HepG2 (cell line): ENCODE measurements at regions not wholly inside any gene's neighbourhood (a gene's known extent, or its start where the extent isn't known, plus 50 kb on each side); places are given as distances from the start of the nearest gene placed in this dataset.

Experiments used
- ATAC-seq: fragments of 200-7000 bp; cut with Tn5 transposase; 3 replicates; pipeline ENCODE4 v1.9.1; 2020; ENCODE audit warnings: mild to moderate bottlenecking, moderate library complexity
- BruUV-seq: library from RNA; stranded (reverse); fragments of 400-500 nt; replicated peaks from 2 replicates; lab custom pipeline; 2021; lab: Mats Ljungman, UMichigan
- CTCF ChIA-PET: fragments of 300-600 bp; formaldehyde crosslinking; extraction: SDS; loops from one replicate; lab custom pipeline; 2021; ENCODE audit warnings: low total read pairs, inconsistent platforms, low intra/inter-chr PET ratio; lab: Yijun Ruan, JAX
- POLR2A ChIA-PET: fragments of 350-600 bp; sonication (Branson Sonifier 250); formaldehyde crosslinking; loops from one replicate; lab custom pipeline; 2020; ENCODE audit warnings: antibody characterized with exemption, inconsistent platforms; lab: Yijun Ruan, JAX
- DNase-seq: peaks from one replicate; pipeline ENCODE4 v3.0.0-alpha.2; 2015; ENCODE audit warnings: low spot score
- FAIRE-seq: peaks from 3 replicates; lab custom pipeline; 2011; peaks lifted over from hg19 to GRCh38; lab: Jason Lieb, UNC
- H2AFZ ChIP-seq: one replicate; pipeline ENCODE4 v1.6.1; 2011; ENCODE audit warnings: low read length, inconsistent platforms
- H3K27ac ChIP-seq: fragments of 300-600 bp; 3 replicates; pipeline ENCODE4 v1.8.0; 2011; ENCODE audit warnings: mixed run types, mild to moderate bottlenecking, mixed read lengths, low read length, inconsistent platforms; ENCODE audit not compliant: insufficient read depth; ENCODE audit errors: extremely low read length
- H3K27me3 ChIP-seq, 2 experiments: fragments of 200-600 bp in 1 of 2; 2 replicates in 1 of 2; 3 replicates in 1 of 2; pipeline versions ENCODE4 v1.6.0 to v1.8.0; 2011; ENCODE audit warnings: low read length in 2 of 2, mild to moderate bottlenecking in 2 of 2, moderate library complexity in 2 of 2, inconsistent platforms in 1 of 2; ENCODE audit not compliant: insufficient read depth in 2 of 2, control insufficient read depth in 1 of 2
- H3K36me3 ChIP-seq, 2 experiments: fragments of 200-600 bp in 1 of 2; replicated peaks in 1 of 2; 2 replicates in 1 of 2; 3 replicates in 1 of 2; pipeline versions ENCODE4 v1.5.1 to v1.8.0; 2011; ENCODE audit warnings: low read length in 2 of 2, inconsistent platforms in 1 of 2; ENCODE audit not compliant: insufficient read depth in 2 of 2, control insufficient read depth in 1 of 2
- H3K4me1 ChIP-seq: 2 replicates; pipeline ENCODE4 v1.5.1; 2012; ENCODE audit warnings: low read length, inconsistent platforms; ENCODE audit not compliant: insufficient read depth
- H3K4me2 ChIP-seq: 2 replicates; pipeline ENCODE4 v1.6.0; 2011; ENCODE audit warnings: low read depth, low read length, inconsistent platforms
- H3K4me3 ChIP-seq, 3 experiments: fragments of 200-600 bp in 1 of 3; sonication (generic), shearing (Covaris generic) in 1 of 3; replicated peaks in 1 of 3; 2 replicates each; pipeline ENCODE4 v1.5.1; 2011 to 2016; ENCODE audit warnings: low read length in 3 of 3, inconsistent platforms in 2 of 3, low read depth in 2 of 3, mild to moderate bottlenecking in 2 of 3, control low read depth in 1 of 3, mixed read lengths in 1 of 3; ENCODE audit not compliant: insufficient read depth in 1 of 3
- H3K79me2 ChIP-seq: one replicate; pipeline ENCODE4 v1.6.1; 2011; ENCODE audit warnings: low read length, inconsistent platforms; ENCODE audit not compliant: insufficient read depth
- H3K9ac ChIP-seq: 2 replicates; pipeline ENCODE4 v1.6.0; 2011; ENCODE audit warnings: mild to moderate bottlenecking, low read depth, low read length, inconsistent platforms; ENCODE audit not compliant: insufficient read depth
- H3K9me3 ChIP-seq: 2 replicates; pipeline ENCODE4 v1.5.1; 2012; ENCODE audit warnings: mild to moderate bottlenecking, low read length
- H4K20me1 ChIP-seq: 2 replicates; pipeline ENCODE4 v1.6.0; 2011; ENCODE audit warnings: inconsistent platforms, mild to moderate bottlenecking, low read length, moderate library complexity; ENCODE audit not compliant: insufficient read depth
- ATF4 ChIP-seq, 2 experiments: fragments of 450-650 bp in 1 of 2; sonication (generic) in 1 of 2; formaldehyde crosslinking; IDR thresholded peaks; 2 replicates each; pipeline versions ENCODE4 v1.5.0 to v1.8.0; 2020 to 2022; ENCODE audit warnings: mild to moderate bottlenecking in 1 of 2, missing genetic modification reagents in 1 of 2
- CCDC6 ChIP-seq: sonication (generic); formaldehyde crosslinking; IDR thresholded peaks from 2 replicates; pipeline ENCODE4 v1.8.1; 2022; ENCODE audit warnings: mild to moderate bottlenecking, missing genetic modification reagents, moderate library complexity
- HCFC1 ChIP-seq: fragments of 150-350 bp; IDR thresholded peaks from 2 replicates; pipeline ENCODE4 v1.6.1; 2014; ENCODE audit warnings: low read depth, low read length
- IKZF4 ChIP-seq: sonication (generic); formaldehyde crosslinking; IDR thresholded peaks from 2 replicates; pipeline ENCODE4 v1.5.1; 2020; ENCODE audit warnings: borderline replicate concordance, mild to moderate bottlenecking, low read depth, missing genetic modification reagents; ENCODE audit errors: not compliant biosample characterization
- MTA1 ChIP-seq: sonication (generic); formaldehyde crosslinking; IDR thresholded peaks from 2 replicates; pipeline ENCODE4 v1.4.0; 2020; ENCODE audit warnings: missing genetic modification reagents, mild to moderate bottlenecking, borderline replicate concordance
- SRSF9 ChIP-seq: fragments of 200-400 bp; formaldehyde crosslinking; IDR thresholded peaks from 2 replicates; pipeline ENCODE4 v1.6.1; 2018; ENCODE audit warnings: borderline replicate concordance, mild to moderate bottlenecking, low read depth, low read length; ENCODE audit not compliant: insufficient read depth, poor library complexity, severe bottlenecking
- TBX2 ChIP-seq: sonication (generic); formaldehyde crosslinking; IDR thresholded peaks from 2 replicates; pipeline ENCODE4 v1.5.0; 2020; ENCODE audit warnings: missing genetic modification reagents, mild to moderate bottlenecking, borderline replicate concordance
- WGBS: methylation state at CpG from one replicate; pipeline ENCODE4 v1.1.6; 2017; ENCODE audit warnings: low lambda C conversion rate; 5-methylcytosine and 5-hydroxymethylcytosine counted together
- in situ Hi-C: cut with HindIII; loops from 2 replicates; pipeline ENCODE4 v1.10.0; 2017; ENCODE audit warnings: low pct_unique_long_range_greater_than_20kb; ENCODE audit not compliant: extremely low pct_ligation_motif_present
- intact Hi-C: fragments of 100-400 bp; cut with micrococcal nuclease; formaldehyde crosslinking; loops from one replicate; pipeline ENCODE4 v1.10.0; 2022; ENCODE audit not compliant: unreplicated experiment
- TF ChIP-seq, protein P1 (sequence below): sonication (generic); formaldehyde crosslinking; IDR thresholded peaks from one replicate; pipeline ENCODE4 v1.5.1; 2020; ENCODE audit warnings: mild to moderate bottlenecking, missing genetic modification reagents; ENCODE audit errors: not compliant biosample characterization
- TF ChIP-seq, protein P2 (sequence below): sonication (generic); formaldehyde crosslinking; IDR thresholded peaks from 2 replicates; pipeline ENCODE4 v1.4.0; 2020; ENCODE audit warnings: missing genetic modification reagents, low read depth, mild to moderate bottlenecking, borderline replicate concordance

DNA sequence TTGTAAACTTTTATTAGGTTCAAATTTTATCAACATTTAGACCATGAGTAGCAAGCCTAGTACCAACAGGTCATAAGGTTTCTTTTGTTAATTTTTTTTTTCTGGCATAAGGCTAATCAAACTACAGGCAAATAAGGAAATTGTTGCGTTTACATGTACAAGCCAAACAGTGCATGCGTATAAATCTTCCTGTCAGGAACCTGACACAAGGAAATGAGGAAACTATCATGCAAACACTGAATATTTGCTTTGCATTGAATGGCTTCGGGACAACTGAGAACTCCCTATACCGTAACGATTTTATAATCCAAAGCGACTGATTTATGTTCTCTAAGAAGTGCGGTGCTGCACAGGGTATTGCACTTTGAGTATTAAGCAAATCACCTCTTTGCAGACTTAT lies 133.0 kb upstream of the TRPC4 start:
- no peaks in the 10 kb centered on the region for H3K4me1 ChIP-seq
- no peaks in the 10 kb centered on the region for H3K9me3 ChIP-seq
- no peak for DNase-seq
- no peak overlapping the region for H3K4me3 ChIP-seq
- H3K4me2 ChIP-seq, result no peak overlapping the region
- no peak overlapping the region for H3K9ac ChIP-seq
- intact Hi-C loops (no loop called here), in situ Hi-C loops (no loop called here)
- no peaks in the 10 kb centered on the region for H3K36me3 ChIP-seq
- ATAC-seq, result no peak
- TF ChIP-seq HCFC1, result no peak
- TF ChIP-seq IKZF4, result no peak
- no peak for TF ChIP-seq ATF4 (CRISPR knock-in tag; IDR thresholded peaks at IDR 0.05)
- TF ChIP-seq SRSF9, result no peak
- no peak for TF ChIP-seq MTA1
- no peak for TF ChIP-seq CCDC6 (CRISPR knock-in tag)
- TF ChIP-seq, protein P1, sequence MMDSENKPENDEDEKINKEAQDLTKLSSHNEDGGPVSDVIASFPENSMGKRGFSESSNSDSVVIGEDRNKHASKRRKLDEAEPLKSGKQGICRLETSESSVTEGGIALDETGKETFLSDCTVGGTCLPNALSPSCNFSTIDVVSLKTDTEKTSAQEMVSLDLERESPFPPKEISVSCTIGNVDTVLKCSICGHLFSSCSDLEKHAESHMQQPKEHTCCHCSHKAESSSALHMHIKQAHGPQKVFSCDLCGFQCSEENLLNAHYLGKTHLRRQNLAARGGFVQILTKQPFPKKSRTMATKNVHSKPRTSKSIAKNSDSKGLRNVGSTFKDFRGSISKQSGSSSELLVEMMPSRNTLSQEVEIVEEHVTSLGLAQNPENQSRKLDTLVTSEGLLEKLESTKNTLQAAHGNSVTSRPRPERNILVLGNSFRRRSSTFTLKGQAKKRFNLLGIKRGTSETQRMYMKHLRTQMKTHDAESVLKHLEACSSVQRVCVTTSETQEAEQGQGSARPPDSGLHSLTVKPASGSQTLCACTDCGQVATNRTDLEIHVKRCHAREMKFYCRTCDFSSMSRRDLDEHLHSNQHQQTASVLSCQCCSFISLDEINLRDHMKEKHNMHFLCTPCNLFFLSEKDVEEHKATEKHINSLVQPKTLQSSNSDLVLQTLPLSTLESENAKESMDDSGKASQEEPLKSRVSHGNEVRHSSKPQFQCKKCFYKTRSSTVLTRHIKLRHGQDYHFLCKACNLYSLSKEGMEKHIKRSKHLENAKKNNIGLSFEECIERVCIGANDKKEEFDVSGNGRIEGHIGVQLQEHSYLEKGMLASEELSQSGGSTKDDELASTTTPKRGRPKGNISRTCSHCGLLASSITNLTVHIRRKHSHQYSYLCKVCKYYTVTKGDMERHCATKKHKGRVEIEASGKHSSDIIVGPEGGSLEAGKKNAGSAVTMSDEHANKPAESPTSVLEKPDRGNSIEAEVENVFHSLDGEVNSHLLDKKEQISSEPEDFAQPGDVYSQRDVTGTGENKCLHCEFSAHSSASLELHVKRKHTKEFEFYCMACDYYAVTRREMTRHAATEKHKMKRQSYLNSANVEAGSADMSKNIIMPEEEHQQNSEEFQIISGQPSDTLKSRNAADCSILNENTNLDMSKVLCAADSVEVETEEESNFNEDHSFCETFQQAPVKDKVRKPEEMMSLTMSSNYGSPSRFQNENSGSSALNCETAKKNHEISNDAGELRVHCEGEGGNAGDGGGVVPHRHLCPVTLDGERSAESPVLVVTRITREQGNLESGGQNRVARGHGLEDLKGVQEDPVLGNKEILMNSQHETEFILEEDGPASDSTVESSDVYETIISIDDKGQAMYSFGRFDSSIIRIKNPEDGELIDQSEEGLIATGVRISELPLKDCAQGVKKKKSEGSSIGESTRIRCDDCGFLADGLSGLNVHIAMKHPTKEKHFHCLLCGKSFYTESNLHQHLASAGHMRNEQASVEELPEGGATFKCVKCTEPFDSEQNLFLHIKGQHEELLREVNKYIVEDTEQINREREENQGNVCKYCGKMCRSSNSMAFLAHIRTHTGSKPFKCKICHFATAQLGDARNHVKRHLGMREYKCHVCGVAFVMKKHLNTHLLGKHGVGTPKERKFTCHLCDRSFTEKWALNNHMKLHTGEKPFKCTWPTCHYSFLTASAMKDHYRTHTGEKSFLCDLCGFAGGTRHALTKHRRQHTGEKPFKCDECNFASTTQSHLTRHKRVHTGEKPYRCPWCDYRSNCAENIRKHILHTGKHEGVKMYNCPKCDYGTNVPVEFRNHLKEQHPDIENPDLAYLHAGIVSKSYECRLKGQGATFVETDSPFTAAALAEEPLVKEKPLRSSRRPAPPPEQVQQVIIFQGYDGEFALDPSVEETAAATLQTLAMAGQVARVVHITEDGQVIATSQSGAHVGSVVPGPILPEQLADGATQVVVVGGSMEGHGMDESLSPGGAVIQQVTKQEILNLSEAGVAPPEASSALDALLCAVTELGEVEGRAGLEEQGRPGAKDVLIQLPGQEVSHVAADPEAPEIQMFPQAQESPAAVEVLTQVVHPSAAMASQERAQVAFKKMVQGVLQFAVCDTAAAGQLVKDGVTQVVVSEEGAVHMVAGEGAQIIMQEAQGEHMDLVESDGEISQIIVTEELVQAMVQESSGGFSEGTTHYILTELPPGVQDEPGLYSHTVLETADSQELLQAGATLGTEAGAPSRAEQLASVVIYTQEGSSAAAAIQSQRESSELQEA, result no peak
- TF ChIP-seq, protein P2, sequence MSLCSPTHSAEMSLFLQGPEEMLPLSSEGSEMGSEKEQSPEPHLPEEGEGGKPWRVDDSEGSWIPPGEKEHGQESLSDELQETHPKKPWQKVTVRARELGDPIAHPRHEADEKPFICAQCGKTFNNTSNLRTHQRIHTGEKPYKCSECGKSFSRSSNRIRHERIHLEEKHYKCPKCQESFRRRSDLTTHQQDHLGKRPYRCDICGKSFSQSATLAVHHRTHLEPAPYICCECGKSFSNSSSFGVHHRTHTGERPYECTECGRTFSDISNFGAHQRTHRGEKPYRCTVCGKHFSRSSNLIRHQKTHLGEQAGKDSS (CRISPR knock-in tag), result no peak
- TF ChIP-seq TBX2 (CRISPR knock-in tag), result no peak
- ChIA-PET POLR2A (no interaction called here), CTCF (no interaction called here)
- 4% methylated on average over 7 of the region's 7 CpGs for WGBS
- H2AFZ ChIP-seq, result no peak overlapping the region
- H3K79me2 ChIP-seq, result no peaks in the 10 kb centered on the region
- no peaks in the 10 kb centered on the region for H3K27me3 ChIP-seq
- no peak overlapping the region for H3K27ac ChIP-seq
- FAIRE-seq, result no peak
- no TSS peak for BruUV-seq
- H4K20me1 ChIP-seq, result no peaks in the 10 kb centered on the region
